ENCODE measurements at regions not wholly inside any gene's neighbourhood (a gene's known extent, or its start where the extent isn't known, plus 50 kb on each side); places are given as distances from the start of the nearest gene placed in this dataset.

DNA sequence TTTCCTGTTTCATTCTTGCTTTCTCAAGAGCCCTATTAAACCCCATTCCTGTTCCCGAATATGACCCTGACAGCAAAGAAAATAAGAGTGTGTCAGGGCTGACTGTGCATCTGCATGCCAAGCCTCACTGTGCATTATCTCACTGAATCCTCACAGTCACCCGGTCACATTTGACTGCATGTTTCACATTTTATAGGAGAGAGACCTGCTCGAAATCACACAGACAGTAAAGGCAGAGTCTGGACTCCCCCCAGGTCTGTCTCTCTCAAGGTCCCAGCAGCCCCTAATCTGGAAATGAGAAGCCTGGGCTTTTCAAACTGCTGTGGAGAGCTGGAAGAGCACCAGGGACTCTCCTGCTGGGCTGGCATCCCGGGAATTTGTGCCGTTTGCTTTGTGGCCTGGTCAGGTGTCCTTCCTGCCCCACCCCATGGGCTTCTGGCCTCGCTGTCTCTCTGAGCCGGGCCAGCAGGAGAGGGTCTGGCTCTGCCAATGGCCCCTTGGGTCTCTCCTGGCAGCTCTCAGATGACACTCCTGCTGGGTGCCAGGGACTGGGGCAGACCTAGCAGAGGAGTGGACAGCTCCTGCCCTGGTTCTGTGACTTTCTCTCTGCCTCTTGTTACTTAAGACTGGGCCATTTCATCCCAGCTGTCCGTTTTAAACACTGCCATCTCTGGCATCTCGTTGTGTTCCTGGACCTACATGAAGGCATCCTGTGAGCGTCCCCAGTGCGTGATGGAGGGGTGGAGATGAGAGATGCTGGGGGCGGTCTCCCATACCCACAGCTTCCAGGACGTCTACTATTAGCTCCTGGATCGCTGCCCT, 173.6 kb downstream of the ARHGAP12 start:
- Mint-ChIP-seq H3K27ac (ENCODE audit: unreplicated experiment) (peak overlapping the region; percentile 95), H3K27me3 (ENCODE audit: low read depth) (no peaks in the 10 kb centered on the region), H3K4me1 (ENCODE audit: low read depth) (peaks cover 59% of the 10 kb centered on the region), H3K9me3 (ENCODE audit: low read depth) (no peaks in the 10 kb centered on the region), H3K4me3 (ENCODE audit: unreplicated experiment) (no peak overlapping the region), H3K36me3 (ENCODE audit: low read depth) (no peaks in the 10 kb centered on the region)
- TF ChIP-seq, protein P1, sequence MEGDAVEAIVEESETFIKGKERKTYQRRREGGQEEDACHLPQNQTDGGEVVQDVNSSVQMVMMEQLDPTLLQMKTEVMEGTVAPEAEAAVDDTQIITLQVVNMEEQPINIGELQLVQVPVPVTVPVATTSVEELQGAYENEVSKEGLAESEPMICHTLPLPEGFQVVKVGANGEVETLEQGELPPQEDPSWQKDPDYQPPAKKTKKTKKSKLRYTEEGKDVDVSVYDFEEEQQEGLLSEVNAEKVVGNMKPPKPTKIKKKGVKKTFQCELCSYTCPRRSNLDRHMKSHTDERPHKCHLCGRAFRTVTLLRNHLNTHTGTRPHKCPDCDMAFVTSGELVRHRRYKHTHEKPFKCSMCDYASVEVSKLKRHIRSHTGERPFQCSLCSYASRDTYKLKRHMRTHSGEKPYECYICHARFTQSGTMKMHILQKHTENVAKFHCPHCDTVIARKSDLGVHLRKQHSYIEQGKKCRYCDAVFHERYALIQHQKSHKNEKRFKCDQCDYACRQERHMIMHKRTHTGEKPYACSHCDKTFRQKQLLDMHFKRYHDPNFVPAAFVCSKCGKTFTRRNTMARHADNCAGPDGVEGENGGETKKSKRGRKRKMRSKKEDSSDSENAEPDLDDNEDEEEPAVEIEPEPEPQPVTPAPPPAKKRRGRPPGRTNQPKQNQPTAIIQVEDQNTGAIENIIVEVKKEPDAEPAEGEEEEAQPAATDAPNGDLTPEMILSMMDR (IDR thresholded peaks at IDR 0.05) = no peak
- no peak for DNase-seq (ENCODE audit: low spot score)

DNA sequence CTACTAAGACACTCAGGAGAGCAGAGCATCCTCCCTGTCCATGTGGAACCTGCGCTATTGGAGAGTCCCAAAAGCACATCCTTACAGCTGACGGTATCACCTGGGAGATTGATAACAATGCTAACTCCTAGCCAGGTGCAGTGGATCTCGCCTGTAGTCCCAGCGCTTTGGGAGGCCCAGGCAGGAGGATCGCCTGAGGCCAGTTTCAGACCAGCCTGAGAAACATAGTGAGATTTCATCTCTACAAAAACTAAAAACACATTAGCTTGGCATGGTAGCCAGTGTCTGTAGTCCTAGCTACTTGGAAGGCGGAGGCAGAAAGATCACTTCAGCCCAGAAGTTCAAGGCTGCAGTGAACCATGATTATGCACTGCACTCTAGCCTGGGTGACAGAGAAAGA, 174.9 kb downstream of the ARHGAP12 start:
- Mint-ChIP-seq H3K4me1 (ENCODE audit: low read depth) (peaks cover 67% of the 10 kb centered on the region), H3K27me3 (ENCODE audit: low read depth) (no peaks in the 10 kb centered on the region), H3K4me3 (ENCODE audit: unreplicated experiment) (no peak overlapping the region)

GRCh38 chr10:31752170-31752569, 176.5 kb downstream of the ARHGAP12 start:
- H3K36me3 Mint-ChIP-seq (ENCODE audit: low read depth) = no peaks in the 10 kb centered on the region
- TF ChIP-seq, protein P1 (IDR thresholded peaks at IDR 0.05) = no peak
- DNase-seq (ENCODE audit: low spot score) = no peak

More for the DNA sequence above, 174.9 kb downstream of the ARHGAP12 start:
- no peak for DNase-seq (ENCODE audit: low spot score)
- peak overlapping the region; percentile 95 for H3K27ac Mint-ChIP-seq (ENCODE audit: unreplicated experiment)
- no peaks in the 10 kb centered on the region for H3K36me3 Mint-ChIP-seq (ENCODE audit: low read depth)
- TF ChIP-seq, protein P1 (IDR thresholded peaks at IDR 0.05) = no peak
- no peaks in the 10 kb centered on the region for H3K9me3 Mint-ChIP-seq (ENCODE audit: low read depth)

DNA sequence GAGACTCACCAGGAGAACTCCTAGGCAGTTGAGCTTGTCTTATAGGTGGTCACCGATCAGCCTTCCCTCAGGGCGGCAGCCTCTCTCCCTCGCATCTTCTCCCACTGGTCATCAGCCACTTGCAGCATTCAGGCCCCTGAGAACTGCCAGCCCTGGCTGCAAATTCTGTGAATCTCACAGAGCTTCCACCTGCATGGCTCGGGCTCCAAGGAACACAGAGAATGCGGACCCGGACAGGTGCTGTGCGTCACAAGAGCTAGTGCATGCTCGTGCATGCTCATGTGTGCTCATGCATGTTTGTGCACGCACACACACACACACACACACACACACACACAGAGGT, 176.9 kb downstream of the ARHGAP12 start:
- no peak for DNase-seq (ENCODE audit: low spot score)
- Mint-ChIP-seq H3K27ac (ENCODE audit: unreplicated experiment) (peak overlapping the region; percentile 49), H3K36me3 (ENCODE audit: low read depth) (no peaks in the 10 kb centered on the region), H3K27me3 (ENCODE audit: low read depth) (no peaks in the 10 kb centered on the region), H3K4me3 (ENCODE audit: unreplicated experiment) (no peak overlapping the region), H3K9me3 (ENCODE audit: low read depth) (no peaks in the 10 kb centered on the region), H3K4me1 (ENCODE audit: low read depth) (peaks cover 59% of the 10 kb centered on the region)
- TF ChIP-seq, protein P1 (IDR thresholded peaks at IDR 0.05) = no peak

More at GRCh38 chr10:31752170-31752569, 176.5 kb downstream of the ARHGAP12 start:
- Mint-ChIP-seq H3K9me3 (ENCODE audit: low read depth) (no peaks in the 10 kb centered on the region), H3K4me3 (ENCODE audit: unreplicated experiment) (no peak overlapping the region), H3K4me1 (ENCODE audit: low read depth) (peaks cover 59% of the 10 kb centered on the region), H3K27me3 (ENCODE audit: low read depth) (no peaks in the 10 kb centered on the region), H3K27ac (ENCODE audit: unreplicated experiment) (no peak overlapping the region)

DNA sequence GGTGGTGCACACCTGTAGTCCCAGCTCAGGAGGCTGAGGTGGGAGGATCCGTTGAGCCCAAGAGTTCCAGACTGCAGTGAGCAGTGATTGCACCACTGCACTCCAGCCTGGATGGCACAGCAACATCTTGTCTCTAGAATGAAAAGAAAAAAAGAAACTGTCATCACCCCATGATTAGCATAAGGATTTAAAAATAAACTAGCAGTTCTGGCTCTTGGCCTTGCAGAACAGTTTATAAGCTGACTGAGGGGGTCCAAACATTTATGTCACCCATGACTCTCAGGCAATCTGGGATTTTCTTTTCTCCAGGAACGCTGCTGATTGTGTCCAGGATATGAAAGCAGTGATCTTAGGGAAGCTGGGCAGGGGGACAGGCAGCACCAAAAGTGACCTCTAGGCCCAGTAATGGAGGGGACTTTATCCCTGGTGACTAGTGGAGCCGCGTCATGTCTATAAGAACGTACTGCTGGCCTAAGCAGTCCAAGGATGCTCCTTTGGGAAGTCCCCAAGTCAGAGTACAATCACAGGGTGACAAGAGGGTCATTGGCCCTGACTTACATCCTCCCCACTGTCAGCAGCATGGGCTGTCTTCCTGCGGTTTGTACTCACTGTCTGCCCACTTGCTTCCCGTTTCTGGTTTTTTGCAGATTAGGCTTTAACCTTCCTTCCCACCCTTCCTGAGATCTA, 177.4 kb downstream of the ARHGAP12 start:
- TF ChIP-seq, protein P1 (IDR thresholded peaks at IDR 0.05) = no peak
- H3K4me1 Mint-ChIP-seq (ENCODE audit: low read depth) = peaks cover 55% of the 10 kb centered on the region
- H3K4me3 Mint-ChIP-seq (ENCODE audit: unreplicated experiment) = no peak overlapping the region
- H3K27me3 Mint-ChIP-seq (ENCODE audit: low read depth) = no peaks in the 10 kb centered on the region
- DNase-seq (ENCODE audit: low spot score) = no peak
- no peaks in the 10 kb centered on the region for H3K9me3 Mint-ChIP-seq (ENCODE audit: low read depth)
- no peaks in the 10 kb centered on the region for H3K36me3 Mint-ChIP-seq (ENCODE audit: low read depth)
- peak overlapping the region; percentile 69 for H3K27ac Mint-ChIP-seq (ENCODE audit: unreplicated experiment)
